Common myeloid progenitor, CD34-positive (primary cell): ENCODE measurements at regions not wholly inside any gene's neighbourhood (a gene's known extent, or its start where the extent isn't known, plus 50 kb on each side); places are given as distances from the start of the nearest gene placed in this dataset.

ENCODE experiments used
- CTCF ChIA-PET: fragments of 350-600 bp; sonication (Branson Sonifier 250); formaldehyde crosslinking; loops from one replicate; lab custom pipeline; 2021; ENCODE audit warnings: antibody characterized with exemption; lab: Charles Lee
- POLR2A ChIA-PET: fragments of 350-600 bp; sonication (Branson Sonifier 250); formaldehyde crosslinking; loops from one replicate; lab custom pipeline; 2021; ENCODE audit warnings: antibody characterized with exemption; lab: Charles Lee
- DNase-seq, 3 donors: peaks; one replicate each; pipeline versions ENCODE4 v3.0.0 to v3.0.0-alpha.2; 2013
- H3K27ac ChIP-seq, 2 experiments: 1 replicate in 1 of 2; 2 replicates in 1 of 2; pipeline ENCODE4 v1.7.0; 2013; ENCODE audit warnings: inconsistent platforms in 2 of 2, low read length in 2 of 2, mild to moderate bottlenecking in 2 of 2, low read depth in 1 of 2, moderate library complexity in 1 of 2; ENCODE audit not compliant: severe bottlenecking in 2 of 2, insufficient read depth in 1 of 2, poor library complexity in 1 of 2
- H3K27me3 ChIP-seq, 5 experiments: replicated peaks in 2 of 5; 1 replicate in 3 of 5; 2 replicates in 2 of 5; pipeline versions ENCODE4 v1.6.1 to v1.7.0; 2013; ENCODE audit warnings: low read length in 4 of 5, mild to moderate bottlenecking in 2 of 5, moderate library complexity in 2 of 5, inconsistent platforms in 1 of 5; ENCODE audit not compliant: insufficient read depth in 5 of 5, control insufficient read depth in 4 of 5
- H3K36me3 ChIP-seq, 4 experiments: 1 replicate in 2 of 4; 2 replicates in 2 of 4; pipeline versions ENCODE4 v1.6.1 to v1.7.0; 2013; ENCODE audit warnings: low read length in 3 of 4, control low read depth in 1 of 4, mild to moderate bottlenecking in 1 of 4; ENCODE audit not compliant: control insufficient read depth in 4 of 4, insufficient read depth in 4 of 4
- H3K4me1 ChIP-seq, 4 experiments: 1 replicate in 3 of 4; 2 replicates in 1 of 4; pipeline versions ENCODE4 v1.6.1 to v1.7.1; 2013; ENCODE audit warnings: low read length in 3 of 4, mild to moderate bottlenecking in 3 of 4, control low read depth in 1 of 4, inconsistent platforms in 1 of 4, moderate library complexity in 1 of 4; ENCODE audit not compliant: control insufficient read depth in 4 of 4, insufficient read depth in 4 of 4; ENCODE audit errors: control extremely low read depth in 1 of 4
- H3K4me3 ChIP-seq, 7 experiments: 1 replicate in 4 of 7; 2 replicates in 3 of 7; pipeline versions ENCODE4 v1.5.1 to v1.7.0; 2013; ENCODE audit warnings: mild to moderate bottlenecking in 7 of 7, low read length in 6 of 7, moderate library complexity in 6 of 7, inconsistent platforms in 2 of 7, low read depth in 2 of 7, control low read depth in 1 of 7; ENCODE audit not compliant: insufficient read depth in 4 of 7, control insufficient read depth in 1 of 7; ENCODE audit errors: extremely low read depth in 1 of 7
- H3K9me3 ChIP-seq, 5 experiments: 1 replicate in 4 of 5; 2 replicates in 1 of 5; pipeline versions ENCODE4 v1.6.1 to v1.7.1; 2013; ENCODE audit warnings: low read length in 4 of 5, mild to moderate bottlenecking in 2 of 5, inconsistent platforms in 1 of 5, low read depth in 1 of 5, moderate library complexity in 1 of 5; ENCODE audit not compliant: control insufficient read depth in 4 of 5, insufficient read depth in 2 of 5; ENCODE audit errors: control extremely low read depth in 1 of 5
- WGBS: methylation state at CpG from one replicate; pipeline ENCODE4 v1.1.5; 2013; ENCODE audit not compliant: insufficient coverage; 5-methylcytosine and 5-hydroxymethylcytosine counted together

GRCh38 chr11:134577751-134578395 is 165.8 kb upstream of the B3GAT1 start:
- no peaks in the 10 kb centered on the region for H3K36me3 ChIP-seq
- no peaks in the 10 kb centered on the region for H3K9me3 ChIP-seq
- WGBS, result 95% methylated on average over 9 of the region's 13 CpGs
- peaks cover 0 to 10% (median 5%) of the 10 kb centered on the region in 4 experiments for H3K4me1 ChIP-seq
- DNase-seq, result no peak
- no peak overlapping the region for H3K27ac ChIP-seq
- no peak overlapping the region for H3K4me3 ChIP-seq
- ChIA-PET CTCF (no interaction called here), POLR2A (no interaction called here)
- peaks cover 0 to 8% (median 4%) of the 10 kb centered on the region in 5 experiments for H3K27me3 ChIP-seq

- ChIA-PET CTCF (no interaction called here), POLR2A (no interaction called here)
- no peak for DNase-seq
- no peak overlapping the region for H3K27ac ChIP-seq
- WGBS, result 98% methylated on average over 7 of the region's 8 CpGs
- H3K4me3 ChIP-seq, result no peak overlapping the region
- H3K4me1 ChIP-seq, result no peaks in the 10 kb centered on the region
- H3K27me3 ChIP-seq, result peaks cover 0 to 8% (median 4%) of the 10 kb centered on the region in 5 experiments
- H3K9me3 ChIP-seq, result no peaks in the 10 kb centered on the region
- H3K36me3 ChIP-seq, result no peaks in the 10 kb centered on the region
Observed at GRCh38 chr11:134576721-134577171, 164.7 kb upstream of the B3GAT1 start.

GRCh38 chr11:134576286-134576685 is 164.2 kb upstream of the B3GAT1 start:
- peaks cover 0 to 11% (median 3%) of the 10 kb centered on the region in 5 experiments for H3K27me3 ChIP-seq
- ChIA-PET CTCF (no interaction called here), POLR2A (no interaction called here)
- WGBS, result 98% methylated on average over 9 of the region's 9 CpGs
- H3K36me3 ChIP-seq, result no peaks in the 10 kb centered on the region
- no peak overlapping the region for H3K27ac ChIP-seq
- H3K4me1 ChIP-seq, result no peaks in the 10 kb centered on the region
- no peak for DNase-seq
- no peak overlapping the region for H3K4me3 ChIP-seq
- no peaks in the 10 kb centered on the region for H3K9me3 ChIP-seq

- H3K27ac ChIP-seq, result no peak overlapping the region
- no peak overlapping the region for H3K4me3 ChIP-seq
- POLR2A ChIA-PET, result no interaction called here
- no peaks in the 10 kb centered on the region for H3K36me3 ChIP-seq
- no peaks in the 10 kb centered on the region for H3K9me3 ChIP-seq
- no peak for DNase-seq
- no peaks in the 10 kb centered on the region for H3K4me1 ChIP-seq
- WGBS, result 96% methylated on average over 7 of the region's 16 CpGs
- H3K27me3 ChIP-seq, result peaks cover 0 to 11% (median 2%) of the 10 kb centered on the region in 5 experiments
- CTCF ChIA-PET, result no interaction called here
Observed at GRCh38 chr11:134575504-134576230, 163.6 kb upstream of the B3GAT1 start.

GRCh38 chr11:134574947-134575346 is 162.9 kb upstream of the B3GAT1 start:
- Histone ChIP-seq H3K27ac (no peak overlapping the region), H3K4me3 (no peak overlapping the region), H3K27me3 (peaks cover 0 to 11% (median 2%) of the 10 kb centered on the region in 5 experiments), H3K36me3 (no peaks in the 10 kb centered on the region), H3K9me3 (no peaks in the 10 kb centered on the region), H3K4me1 (no peaks in the 10 kb centered on the region)
- no peak for DNase-seq
- WGBS, result 90% methylated on average over 7 of the region's 8 CpGs
- ChIA-PET CTCF (no interaction called here), POLR2A (no interaction called here)

GRCh38 chr11:134574425-134574824 is 162.4 kb upstream of the B3GAT1 start:
- peaks cover 0 to 11% (median 2%) of the 10 kb centered on the region in 5 experiments for H3K27me3 ChIP-seq
- H3K9me3 ChIP-seq, result no peaks in the 10 kb centered on the region
- H3K4me3 ChIP-seq, result no peak overlapping the region
- no peaks in the 10 kb centered on the region for H3K36me3 ChIP-seq
- no peak for DNase-seq
- CTCF ChIA-PET, result no interaction called here
- H3K27ac ChIP-seq, result no peak overlapping the region
- POLR2A ChIA-PET, result no interaction called here
- H3K4me1 ChIP-seq, result no peaks in the 10 kb centered on the region
- WGBS, result 97% methylated on average over 7 of the region's 7 CpGs

GRCh38 chr11:134573857-134574256 is 161.8 kb upstream of the B3GAT1 start:
- Histone ChIP-seq H3K36me3 (no peaks in the 10 kb centered on the region), H3K9me3 (no peaks in the 10 kb centered on the region), H3K4me3 (no peak overlapping the region), H3K27ac (no peak overlapping the region), H3K4me1 (no peaks in the 10 kb centered on the region), H3K27me3 (peaks cover 0 to 8% (median under 1%) of the 10 kb centered on the region in 5 experiments)
- CTCF ChIA-PET, result no interaction called here
- POLR2A ChIA-PET, result no interaction called here
- 96% methylated on average over 10 of the region's 10 CpGs for WGBS
- DNase-seq, result no peak
